Peyer's patch (tissue), 4 donors: ENCODE measurements at regions not wholly inside any gene's neighbourhood (a gene's known extent, or its start where the extent isn't known, plus 50 kb on each side); places are given as distances from the start of the nearest gene placed in this dataset.

Experiments used
- POLR2A ChIP-seq, 2 donors: fragments of 450-650 bp; IDR thresholded peaks; one replicate each; pipeline ENCODE4 v1.5.1; 2017; ENCODE audit warnings: antibody characterized with exemption in 2 of 2, mild to moderate bottlenecking in 2 of 2, moderate library complexity in 2 of 2
- TF ChIP-seq, protein P1 (sequence below), 6 experiments: fragments of 450-650 bp in 4 of 6; fragments of 200-600 bp in 2 of 6; sonication (generic) in 1 of 6; IDR thresholded peaks; one replicate each; pipeline ENCODE4 v1.5.1; 2017 to 2019; ENCODE audit warnings: antibody characterized with exemption in 6 of 6, mild to moderate bottlenecking in 3 of 6, moderate library complexity in 1 of 6

GRCh38 chr17:63096426-63096825 lies 130.4 kb downstream of the TANC2 start:
- no peak for TF ChIP-seq POLR2A (IDR thresholded peaks at IDR 0.05)
- TF ChIP-seq, protein P1, sequence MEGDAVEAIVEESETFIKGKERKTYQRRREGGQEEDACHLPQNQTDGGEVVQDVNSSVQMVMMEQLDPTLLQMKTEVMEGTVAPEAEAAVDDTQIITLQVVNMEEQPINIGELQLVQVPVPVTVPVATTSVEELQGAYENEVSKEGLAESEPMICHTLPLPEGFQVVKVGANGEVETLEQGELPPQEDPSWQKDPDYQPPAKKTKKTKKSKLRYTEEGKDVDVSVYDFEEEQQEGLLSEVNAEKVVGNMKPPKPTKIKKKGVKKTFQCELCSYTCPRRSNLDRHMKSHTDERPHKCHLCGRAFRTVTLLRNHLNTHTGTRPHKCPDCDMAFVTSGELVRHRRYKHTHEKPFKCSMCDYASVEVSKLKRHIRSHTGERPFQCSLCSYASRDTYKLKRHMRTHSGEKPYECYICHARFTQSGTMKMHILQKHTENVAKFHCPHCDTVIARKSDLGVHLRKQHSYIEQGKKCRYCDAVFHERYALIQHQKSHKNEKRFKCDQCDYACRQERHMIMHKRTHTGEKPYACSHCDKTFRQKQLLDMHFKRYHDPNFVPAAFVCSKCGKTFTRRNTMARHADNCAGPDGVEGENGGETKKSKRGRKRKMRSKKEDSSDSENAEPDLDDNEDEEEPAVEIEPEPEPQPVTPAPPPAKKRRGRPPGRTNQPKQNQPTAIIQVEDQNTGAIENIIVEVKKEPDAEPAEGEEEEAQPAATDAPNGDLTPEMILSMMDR (IDR thresholded peaks at IDR 0.05) = no peak
